ENCODE measurements at regions not wholly inside any gene's neighbourhood (a gene's known extent, or its start where the extent isn't known, plus 50 kb on each side); places are given as distances from the start of the nearest gene placed in this dataset.

- H3K4me1 ChIP-seq (ENCODE audit: insufficient read depth, low read length): no peaks in the 10 kb centered on the region
- 91% methylated on average over 2 of the region's 2 CpGs for WGBS
- no peaks in the 10 kb centered on the region for H3K36me3 ChIP-seq (ENCODE audit: insufficient read depth, low read length)
- H3K27me3 ChIP-seq (ENCODE audit: insufficient read depth, low read length): no peaks in the 10 kb centered on the region
- no peak overlapping the region for H3K4me3 ChIP-seq (ENCODE audit: low read length)
- H3K9ac ChIP-seq (ENCODE audit: low read depth, low read length): no peak overlapping the region
- no peaks in the 10 kb centered on the region for H3K9me3 ChIP-seq (ENCODE audit: insufficient read depth, low read depth, low read length)
- H3K27ac ChIP-seq (ENCODE audit: low read depth, low read length): no peak overlapping the region
Measured at GRCh38 chr5:98053170-98053569, 720.3 kb upstream of the RGMB start.

GRCh38 chr5:98060148-98060547, 713.3 kb upstream of the RGMB start:
- Histone ChIP-seq H3K9ac (ENCODE audit: low read depth, low read length) (no peak overlapping the region), H3K27ac (ENCODE audit: low read depth, low read length) (no peak overlapping the region), H3K4me1 (ENCODE audit: insufficient read depth, low read length) (no peaks in the 10 kb centered on the region), H3K4me3 (ENCODE audit: low read length) (no peak overlapping the region), H3K36me3 (ENCODE audit: insufficient read depth, low read length) (no peaks in the 10 kb centered on the region), H3K9me3 (ENCODE audit: insufficient read depth, low read depth, low read length) (no peaks in the 10 kb centered on the region), H3K27me3 (ENCODE audit: insufficient read depth, low read length) (no peaks in the 10 kb centered on the region)

DNA sequence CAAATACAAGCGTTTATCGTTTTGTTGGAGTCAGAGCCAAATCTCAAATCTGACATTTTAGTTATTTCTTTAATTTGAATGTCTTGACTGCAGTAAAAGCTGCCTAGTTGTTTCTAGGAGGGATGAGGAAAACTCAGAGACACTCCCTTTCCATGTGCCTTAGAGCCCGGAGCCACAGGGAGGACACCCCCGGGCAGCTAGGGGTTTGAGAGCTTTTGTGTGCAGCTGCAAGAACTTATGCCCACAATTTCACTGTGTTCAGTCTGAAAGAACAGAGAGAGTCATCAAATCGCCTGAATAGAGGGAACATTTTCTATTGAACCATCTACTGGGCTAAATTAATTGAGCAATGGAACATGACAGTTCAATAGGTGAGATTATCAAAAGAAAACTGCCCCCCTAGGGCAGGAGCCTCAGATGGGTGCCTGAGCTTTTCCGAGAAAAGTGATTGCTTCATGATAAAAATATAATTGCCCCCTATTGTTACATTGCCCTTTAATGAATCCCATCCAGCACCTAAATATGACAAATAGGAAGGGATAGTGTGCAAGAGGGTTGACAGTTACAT, 709.3 kb upstream of the RGMB start:
- H3K9ac ChIP-seq (ENCODE audit: low read depth, low read length): no peak overlapping the region

GRCh38 chr5:98065261-98065909, 708.1 kb upstream of the RGMB start:
- H3K9ac ChIP-seq (ENCODE audit: low read depth, low read length): no peak overlapping the region
- 0 out of 2 replicates have a peak, but pooled peaks cover 3% of the 10 kb centered on the region for H3K4me1 ChIP-seq (ENCODE audit: insufficient read depth, low read length)
- H3K36me3 ChIP-seq (ENCODE audit: insufficient read depth, low read length): no peaks in the 10 kb centered on the region
- H3K27me3 ChIP-seq (ENCODE audit: insufficient read depth, low read length): no peaks in the 10 kb centered on the region
- 98% methylated on average over 1 of the region's 1 CpG for WGBS
- H3K27ac ChIP-seq (ENCODE audit: low read depth, low read length): no peak overlapping the region
- H3K9me3 ChIP-seq (ENCODE audit: insufficient read depth, low read depth, low read length): no peaks in the 10 kb centered on the region
- no peak overlapping the region for H3K4me3 ChIP-seq (ENCODE audit: low read length)

More for the DNA sequence above, 709.3 kb upstream of the RGMB start:
- Histone ChIP-seq H3K4me1 (ENCODE audit: insufficient read depth, low read length) (0 out of 2 replicates have a peak, but pooled peaks cover 3% of the 10 kb centered on the region), H3K27ac (ENCODE audit: low read depth, low read length) (no peak overlapping the region), H3K36me3 (ENCODE audit: insufficient read depth, low read length) (no peaks in the 10 kb centered on the region), H3K4me3 (ENCODE audit: low read length) (no peak overlapping the region), H3K9me3 (ENCODE audit: insufficient read depth, low read depth, low read length) (no peaks in the 10 kb centered on the region), H3K27me3 (ENCODE audit: insufficient read depth, low read length) (no peaks in the 10 kb centered on the region)
- WGBS: 92% methylated on average over 5 of the region's 6 CpGs

- H3K27me3 ChIP-seq (ENCODE audit: insufficient read depth, low read length): no peaks in the 10 kb centered on the region
- no peak overlapping the region for H3K4me3 ChIP-seq (ENCODE audit: low read length)
- H3K36me3 ChIP-seq (ENCODE audit: insufficient read depth, low read length): no peaks in the 10 kb centered on the region
- no peak overlapping the region for H3K9ac ChIP-seq (ENCODE audit: low read depth, low read length)
- no peak overlapping the region for H3K27ac ChIP-seq (ENCODE audit: low read depth, low read length)
- no peaks in the 10 kb centered on the region for H3K9me3 ChIP-seq (ENCODE audit: insufficient read depth, low read depth, low read length)
- H3K4me1 ChIP-seq (ENCODE audit: insufficient read depth, low read length): 0 out of 2 replicates have a peak, but pooled peaks cover 3% of the 10 kb centered on the region
Measured at GRCh38 chr5:98066910-98067309, 706.6 kb upstream of the RGMB start.

- H3K4me3 ChIP-seq (ENCODE audit: low read length): no peak overlapping the region
- no peaks in the 10 kb centered on the region for H3K36me3 ChIP-seq (ENCODE audit: insufficient read depth, low read length)
- no peaks in the 10 kb centered on the region for H3K27me3 ChIP-seq (ENCODE audit: insufficient read depth, low read length)
- H3K27ac ChIP-seq (ENCODE audit: low read depth, low read length): no peak overlapping the region
- no peak overlapping the region for H3K9ac ChIP-seq (ENCODE audit: low read depth, low read length)
- 0 out of 2 replicates have a peak, but pooled peaks cover 3% of the 10 kb centered on the region for H3K4me1 ChIP-seq (ENCODE audit: insufficient read depth, low read length)
- no peaks in the 10 kb centered on the region for H3K9me3 ChIP-seq (ENCODE audit: insufficient read depth, low read depth, low read length)
- WGBS: 0% methylated on average over 1 of the region's 1 CpG
Measured at GRCh38 chr5:98069876-98070512, 703.5 kb upstream of the RGMB start.

DNA sequence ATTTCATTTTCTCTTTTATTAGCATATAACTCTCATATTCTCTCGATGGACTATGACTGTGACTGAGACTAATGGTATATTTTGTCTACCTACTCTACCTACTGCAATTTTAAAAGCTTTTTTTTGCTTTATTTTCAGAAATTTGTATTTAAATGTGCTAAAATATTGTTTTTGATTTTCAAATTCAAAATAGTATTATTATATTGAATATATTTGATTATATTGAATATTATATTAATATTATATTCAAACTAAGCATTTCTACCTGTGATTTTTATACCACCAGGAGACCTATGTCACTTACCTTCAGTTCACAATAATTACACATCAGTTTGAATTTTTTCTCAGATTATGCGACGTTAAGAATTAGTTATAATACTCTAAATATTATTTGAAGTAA, 700.5 kb upstream of the RGMB start:
- no peaks in the 10 kb centered on the region for H3K27me3 ChIP-seq (ENCODE audit: insufficient read depth, low read length)
- no peaks in the 10 kb centered on the region for H3K36me3 ChIP-seq (ENCODE audit: insufficient read depth, low read length)
- H3K9ac ChIP-seq (ENCODE audit: low read depth, low read length): no peak overlapping the region
- H3K9me3 ChIP-seq (ENCODE audit: insufficient read depth, low read depth, low read length): no peaks in the 10 kb centered on the region
- H3K27ac ChIP-seq (ENCODE audit: low read depth, low read length): no peak overlapping the region
- H3K4me3 ChIP-seq (ENCODE audit: low read length): no peak overlapping the region
- WGBS: 86% methylated on average over 1 of the region's 3 CpGs
- peaks cover 6% of the 10 kb centered on the region; the same call in 1 of the 2 replicates for H3K4me1 ChIP-seq (ENCODE audit: insufficient read depth, low read length)

GRCh38 chr5:98076501-98076900, 697.0 kb upstream of the RGMB start:
- Histone ChIP-seq H3K4me1 (ENCODE audit: insufficient read depth, low read length) (peaks cover 3% of the 10 kb centered on the region; the same call in 1 of the 2 replicates), H3K36me3 (ENCODE audit: insufficient read depth, low read length) (no peaks in the 10 kb centered on the region), H3K9ac (ENCODE audit: low read depth, low read length) (no peak overlapping the region), H3K4me3 (ENCODE audit: low read length) (no peak overlapping the region), H3K27ac (ENCODE audit: low read depth, low read length) (no peak overlapping the region), H3K27me3 (ENCODE audit: insufficient read depth, low read length) (no peaks in the 10 kb centered on the region), H3K9me3 (ENCODE audit: insufficient read depth, low read depth, low read length) (no peaks in the 10 kb centered on the region)
- WGBS: 96% methylated on average over 2 of the region's 2 CpGs

- Histone ChIP-seq H3K4me3 (ENCODE audit: low read length) (no peak overlapping the region), H3K36me3 (ENCODE audit: insufficient read depth, low read length) (no peaks in the 10 kb centered on the region), H3K9me3 (ENCODE audit: insufficient read depth, low read depth, low read length) (no peaks in the 10 kb centered on the region), H3K4me1 (ENCODE audit: insufficient read depth, low read length) (no peaks in the 10 kb centered on the region), H3K9ac (ENCODE audit: low read depth, low read length) (no peak overlapping the region), H3K27me3 (ENCODE audit: insufficient read depth, low read length) (no peaks in the 10 kb centered on the region), H3K27ac (ENCODE audit: low read depth, low read length) (no peak overlapping the region)
- 100% methylated on average over 3 of the region's 4 CpGs for WGBS
Measured at GRCh38 chr5:98085593-98085992, 687.9 kb upstream of the RGMB start.

DNA sequence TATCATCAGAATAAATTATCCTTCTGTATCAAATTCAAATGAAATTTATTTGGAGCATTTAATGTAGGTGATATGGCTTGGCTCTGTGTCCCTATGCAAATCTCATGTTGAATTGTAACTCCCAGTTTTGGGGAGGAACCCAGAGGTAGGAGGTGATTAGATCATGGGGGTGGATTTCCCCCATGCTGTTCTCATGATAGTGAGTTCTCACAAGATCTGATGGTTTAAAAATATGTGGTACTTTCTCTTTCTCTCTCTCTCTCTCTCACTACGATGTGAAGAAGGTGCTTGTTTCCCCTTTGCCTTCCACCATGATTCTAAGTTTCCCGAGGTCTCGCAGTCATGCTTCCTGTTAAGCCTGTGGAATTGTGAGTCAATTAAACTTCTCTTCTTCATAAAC, 678.4 kb upstream of the RGMB start:
- H3K27ac ChIP-seq (ENCODE audit: low read depth, low read length): no peak overlapping the region
- H3K4me1 ChIP-seq (ENCODE audit: insufficient read depth, low read length): peaks cover 6% of the 10 kb centered on the region; the same call in 1 of the 2 replicates
- H3K9me3 ChIP-seq (ENCODE audit: insufficient read depth, low read depth, low read length): no peaks in the 10 kb centered on the region
- no peaks in the 10 kb centered on the region for H3K36me3 ChIP-seq (ENCODE audit: insufficient read depth, low read length)
- no peaks in the 10 kb centered on the region for H3K27me3 ChIP-seq (ENCODE audit: insufficient read depth, low read length)
- no CpG with 5 or more reads among the region's 3 CpGs for WGBS
- no peak overlapping the region for H3K9ac ChIP-seq (ENCODE audit: low read depth, low read length)
- no peak overlapping the region for H3K4me3 ChIP-seq (ENCODE audit: low read length)

DNA sequence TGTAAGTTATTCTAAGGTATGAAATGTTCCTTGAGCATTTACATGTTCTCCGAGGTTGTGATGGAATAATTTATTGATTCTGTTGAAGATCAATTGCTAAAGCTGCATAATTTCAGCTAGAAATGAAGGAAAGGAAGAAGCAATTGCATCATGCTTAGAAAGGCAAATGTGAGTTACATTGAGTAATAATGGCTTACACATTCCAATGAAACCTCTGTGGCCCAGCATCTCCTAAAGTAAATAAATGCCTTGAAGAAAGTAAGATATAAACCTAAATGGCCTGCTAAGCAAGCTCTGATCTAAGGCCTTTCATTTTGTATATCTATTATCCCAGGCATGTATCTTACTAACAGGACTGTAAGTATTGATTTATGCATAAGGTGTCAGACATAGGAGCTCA, 677.3 kb upstream of the RGMB start:
- no peak overlapping the region for H3K27ac ChIP-seq (ENCODE audit: low read depth, low read length)
- no peaks in the 10 kb centered on the region for H3K9me3 ChIP-seq (ENCODE audit: insufficient read depth, low read depth, low read length)
- H3K27me3 ChIP-seq (ENCODE audit: insufficient read depth, low read length): no peaks in the 10 kb centered on the region
- peaks cover 6% of the 10 kb centered on the region; the same call in 1 of the 2 replicates for H3K4me1 ChIP-seq (ENCODE audit: insufficient read depth, low read length)
- no peak overlapping the region for H3K9ac ChIP-seq (ENCODE audit: low read depth, low read length)
- WGBS: 91% methylated on average over 1 of the region's 1 CpG
- H3K36me3 ChIP-seq (ENCODE audit: insufficient read depth, low read length): no peaks in the 10 kb centered on the region
- no peak overlapping the region for H3K4me3 ChIP-seq (ENCODE audit: low read length)
